IMR-90 (cell line): ENCODE measurements at regions not wholly inside any gene's neighbourhood (a gene's known extent, or its start where the extent isn't known, plus 50 kb on each side); places are given as distances from the start of the nearest gene placed in this dataset.

ENCODE experiments used
- CHD1 ChIP-seq: IDR thresholded peaks from 2 replicates; pipeline ENCODE4 v1.6.1; 2012; ENCODE audit warnings: low read depth, low read length, improper control_type of control experiment
- CTCF ChIP-seq: conservative IDR thresholded peaks from 2 replicates; pipeline ENCODE4 v1.5.1; 2012; ENCODE audit warnings: mild to moderate bottlenecking, low read depth, low read length, improper control_type of control experiment
- POLR2A ChIP-seq: IDR thresholded peaks from 2 replicates; pipeline ENCODE4 v1.6.1; 2012; ENCODE audit warnings: mild to moderate bottlenecking, low read depth, low read length
- RFX5 ChIP-seq: IDR thresholded peaks from 2 replicates; pipeline ENCODE4 v1.8.0; 2012; ENCODE audit warnings: low read depth, mild to moderate bottlenecking, low read length, moderate library complexity
- USF2 ChIP-seq: fragments of 150-350 bp; IDR thresholded peaks from 2 replicates; pipeline ENCODE4 v1.6.1; 2017; ENCODE audit warnings: mild to moderate bottlenecking, antibody characterized with exemption, low read length, low read depth

- no peak for TF ChIP-seq POLR2A
- TF ChIP-seq CTCF, result no peak
- TF ChIP-seq CHD1, result no peak
- TF ChIP-seq RFX5, result no peak
- TF ChIP-seq USF2, result no peak
Measured at GRCh38 chr2:45259547-45260160, 250.4 kb upstream of the SIX2 start.
